ENCODE measurements at regions not wholly inside any gene's neighbourhood (a gene's known extent, or its start where the extent isn't known, plus 50 kb on each side); places are given as distances from the start of the nearest gene placed in this dataset.

DNA sequence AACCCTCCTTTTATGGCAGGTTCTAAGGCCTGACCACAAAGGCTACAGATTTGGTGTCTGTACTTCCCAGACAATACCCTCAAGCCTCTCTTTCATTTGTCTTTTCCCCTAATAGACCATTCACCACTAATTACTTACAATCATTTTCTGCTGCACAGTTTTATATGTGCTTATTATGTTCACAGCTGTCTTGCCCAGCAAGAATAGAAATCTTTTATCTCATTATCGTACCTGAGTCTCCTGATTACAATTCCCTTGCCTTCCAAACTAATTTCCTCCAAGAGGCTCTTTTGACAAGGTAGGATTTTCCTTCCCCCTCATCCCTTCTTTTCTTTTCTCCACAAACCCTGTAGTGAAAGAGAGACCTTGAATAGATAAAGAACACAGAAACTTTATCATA is 352.5 kb upstream of the FMR1 start:
- Histone ChIP-seq H3K4me1 (no peaks in the 10 kb centered on the region), H3K27ac (no peak overlapping the region), H3K36me3 (no peaks in the 10 kb centered on the region), H3K4me3 (no peak overlapping the region), H3K27me3 (no peaks in the 10 kb centered on the region), H3K9me3 (no peaks in the 10 kb centered on the region)
- TF ChIP-seq POLR2A (IDR thresholded peaks at IDR 0.05), result no peak
- TF ChIP-seq, protein P1, sequence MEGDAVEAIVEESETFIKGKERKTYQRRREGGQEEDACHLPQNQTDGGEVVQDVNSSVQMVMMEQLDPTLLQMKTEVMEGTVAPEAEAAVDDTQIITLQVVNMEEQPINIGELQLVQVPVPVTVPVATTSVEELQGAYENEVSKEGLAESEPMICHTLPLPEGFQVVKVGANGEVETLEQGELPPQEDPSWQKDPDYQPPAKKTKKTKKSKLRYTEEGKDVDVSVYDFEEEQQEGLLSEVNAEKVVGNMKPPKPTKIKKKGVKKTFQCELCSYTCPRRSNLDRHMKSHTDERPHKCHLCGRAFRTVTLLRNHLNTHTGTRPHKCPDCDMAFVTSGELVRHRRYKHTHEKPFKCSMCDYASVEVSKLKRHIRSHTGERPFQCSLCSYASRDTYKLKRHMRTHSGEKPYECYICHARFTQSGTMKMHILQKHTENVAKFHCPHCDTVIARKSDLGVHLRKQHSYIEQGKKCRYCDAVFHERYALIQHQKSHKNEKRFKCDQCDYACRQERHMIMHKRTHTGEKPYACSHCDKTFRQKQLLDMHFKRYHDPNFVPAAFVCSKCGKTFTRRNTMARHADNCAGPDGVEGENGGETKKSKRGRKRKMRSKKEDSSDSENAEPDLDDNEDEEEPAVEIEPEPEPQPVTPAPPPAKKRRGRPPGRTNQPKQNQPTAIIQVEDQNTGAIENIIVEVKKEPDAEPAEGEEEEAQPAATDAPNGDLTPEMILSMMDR (IDR thresholded peaks at IDR 0.05), result no peak
- no peak for DNase-seq
- intact Hi-C loops (cut with DNase I; ENCODE audit: low total_unique reads), result no loop called here

DNA sequence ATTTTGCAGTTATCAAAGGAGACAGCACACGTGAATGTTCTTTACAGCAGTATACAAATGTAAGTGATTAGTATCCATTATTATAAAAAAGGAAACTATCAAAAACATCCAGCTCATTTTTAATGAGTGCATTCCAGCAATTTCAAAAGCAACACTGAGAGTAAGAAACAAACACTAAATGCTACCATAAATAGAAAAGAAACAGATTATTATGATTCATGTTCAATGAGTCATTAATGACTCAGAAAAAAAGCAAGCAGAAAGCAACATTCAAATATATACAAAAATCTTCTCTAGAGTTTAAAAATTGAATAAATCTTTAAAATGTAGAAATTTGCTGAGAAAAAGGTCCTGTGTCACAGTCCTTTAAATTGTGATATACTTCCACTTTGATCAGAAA is 346.5 kb upstream of the FMR1 start:
- Histone ChIP-seq H3K27me3 (no peaks in the 10 kb centered on the region), H3K9me3 (no peaks in the 10 kb centered on the region), H3K4me1 (no peaks in the 10 kb centered on the region), H3K4me3 (no peak overlapping the region), H3K27ac (no peak overlapping the region), H3K36me3 (no peaks in the 10 kb centered on the region)
- TF ChIP-seq, protein P1 (IDR thresholded peaks at IDR 0.05), result no peak
- no peak for TF ChIP-seq POLR2A (IDR thresholded peaks at IDR 0.05)
- DNase-seq, result no peak
- intact Hi-C loops (cut with DNase I; ENCODE audit: low total_unique reads), result no loop called here

DNA sequence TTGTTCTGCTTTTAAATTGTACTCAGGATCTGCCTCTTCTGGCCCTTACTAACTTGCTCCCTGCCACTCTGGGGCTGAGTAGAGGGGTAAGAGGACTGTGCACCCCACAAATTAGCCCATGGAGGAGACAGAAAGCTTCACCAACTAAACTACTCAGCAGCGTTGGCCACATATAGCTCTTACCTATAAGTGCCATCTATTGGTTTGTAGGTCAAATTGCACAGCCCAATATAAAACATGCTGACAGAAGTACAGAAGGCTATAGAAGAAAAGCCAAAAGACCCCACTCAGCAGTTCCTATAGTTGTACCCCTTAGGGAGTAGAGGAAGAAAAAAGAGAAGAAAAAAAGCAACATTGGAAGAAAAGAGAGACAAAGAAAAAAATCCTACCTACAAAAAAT is 341.2 kb upstream of the FMR1 start:
- intact Hi-C loops (cut with DNase I; ENCODE audit: low total_unique reads), result no loop called here
- H3K36me3 ChIP-seq, result no peaks in the 10 kb centered on the region
- H3K27ac ChIP-seq, result no peak overlapping the region
- no peaks in the 10 kb centered on the region for H3K27me3 ChIP-seq
- no peak for DNase-seq
- no peaks in the 10 kb centered on the region for H3K4me1 ChIP-seq
- no peak for TF ChIP-seq POLR2A (IDR thresholded peaks at IDR 0.05)
- TF ChIP-seq, protein P1 (IDR thresholded peaks at IDR 0.05), result no peak
- H3K9me3 ChIP-seq, result no peaks in the 10 kb centered on the region
- H3K4me3 ChIP-seq, result no peak overlapping the region

DNA sequence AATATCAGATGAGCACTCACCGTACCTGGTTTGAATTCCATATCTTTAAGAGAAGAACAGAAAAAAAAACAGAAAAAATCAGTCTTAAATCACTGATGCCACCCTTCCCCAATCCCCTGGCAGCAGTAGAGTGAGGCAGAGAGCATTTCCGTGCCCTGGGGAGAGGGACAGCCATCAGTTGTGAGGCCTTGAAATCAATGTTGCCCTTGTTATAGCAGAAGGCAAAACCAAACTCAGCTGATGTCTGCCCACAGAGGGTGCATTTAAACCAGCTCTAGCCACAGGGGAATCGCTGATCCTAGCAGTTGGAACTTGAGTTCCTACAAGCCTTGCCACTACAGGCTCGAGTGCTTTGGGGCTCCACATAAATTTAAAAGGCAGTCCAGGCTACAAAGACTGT is 338.5 kb upstream of the FMR1 start:
- Histone ChIP-seq H3K4me3 (no peak overlapping the region), H3K27ac (no peak overlapping the region), H3K27me3 (no peaks in the 10 kb centered on the region), H3K9me3 (no peaks in the 10 kb centered on the region), H3K4me1 (no peaks in the 10 kb centered on the region), H3K36me3 (no peaks in the 10 kb centered on the region)
- no peak for DNase-seq
- no peak for TF ChIP-seq POLR2A (IDR thresholded peaks at IDR 0.05)
- TF ChIP-seq, protein P1 (IDR thresholded peaks at IDR 0.05), result no peak
- intact Hi-C loops (cut with DNase I; ENCODE audit: low total_unique reads), result no loop called here

DNA sequence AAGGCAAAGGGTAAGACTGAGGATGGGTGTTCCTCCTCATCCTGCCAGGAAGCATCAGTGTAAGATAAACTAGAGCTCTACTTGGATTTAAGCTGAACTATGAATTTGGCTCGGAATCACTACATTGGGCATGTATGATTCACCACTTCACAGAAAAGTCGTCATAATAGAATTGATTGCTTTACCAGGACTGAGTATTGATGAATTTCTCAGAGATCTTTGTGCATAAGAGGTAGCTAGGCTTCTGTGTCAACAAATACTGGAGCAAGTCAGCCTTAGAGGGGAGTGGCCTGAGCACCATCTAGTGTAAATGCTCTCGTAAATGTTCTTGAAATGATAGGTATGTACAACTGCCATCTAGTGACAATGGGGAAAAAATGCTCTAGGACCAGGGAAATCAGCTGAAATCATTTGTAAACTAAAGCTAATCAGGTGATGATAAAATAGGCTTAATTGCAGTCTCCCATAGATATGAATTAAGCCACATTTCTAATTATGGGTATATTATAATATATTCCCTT is 309.5 kb upstream of the FMR1 start:
- no peak overlapping the region for H3K4me3 ChIP-seq
- intact Hi-C loops (cut with DNase I; ENCODE audit: low total_unique reads), result no loop called here
- no peak for TF ChIP-seq POLR2A (IDR thresholded peaks at IDR 0.05)
- TF ChIP-seq, protein P1 (IDR thresholded peaks at IDR 0.05), result no peak

More for the DNA sequence above, 309.5 kb upstream of the FMR1 start:
- Histone ChIP-seq H3K9me3 (no peaks in the 10 kb centered on the region), H3K4me1 (no peaks in the 10 kb centered on the region), H3K36me3 (no peaks in the 10 kb centered on the region), H3K27ac (no peak overlapping the region), H3K27me3 (no peaks in the 10 kb centered on the region)
- DNase-seq, result no peak

All from uterus (tissue), 3 donors.